GM12872 (cell line): ENCODE measurements at regions not wholly inside any gene's neighbourhood (a gene's known extent, or its start where the extent isn't known, plus 50 kb on each side); places are given as distances from the start of the nearest gene placed in this dataset.

Source experiments
- CTCF ChIP-seq: IDR thresholded peaks from 3 replicates; pipeline ENCODE4 v1.5.1; 2011; ENCODE audit warnings: low read depth, mild to moderate bottlenecking, low read length, moderate library complexity; ENCODE audit not compliant: insufficient read depth

- TF ChIP-seq CTCF = no peak
Measured at GRCh38 chr4:42326524-42326923, 70.8 kb upstream of the SHISA3 start.

GRCh38 chr4:42327323-42327722, 70.0 kb upstream of the SHISA3 start:
- no peak for TF ChIP-seq CTCF

GRCh38 chr4:42328978-42329377, 68.3 kb upstream of the SHISA3 start:
- no peak for TF ChIP-seq CTCF

- no peak for TF ChIP-seq CTCF
Measured at GRCh38 chr4:42329421-42329820, 67.9 kb upstream of the SHISA3 start.

- TF ChIP-seq CTCF = no peak
Measured at GRCh38 chr4:42330002-42330592, 67.2 kb upstream of the SHISA3 start.

- TF ChIP-seq CTCF = no peak
Measured at GRCh38 chr4:42331040-42331439, 66.2 kb upstream of the SHISA3 start.

GRCh38 chr4:42331914-42332368, 65.3 kb upstream of the SHISA3 start:
- TF ChIP-seq CTCF = no peak
